Nephron (organoid): ENCODE measurements at regions not wholly inside any gene's neighbourhood (a gene's known extent, or its start where the extent isn't known, plus 50 kb on each side); places are given as distances from the start of the nearest gene placed in this dataset.
A peak's percentile ranks its signal among the peaks of the same experiment; 100 is the strongest.

Source experiments
- H3K27ac Mint-ChIP-seq, 3 experiments: 2 replicates each; pipeline ENCODE4 v1.8.0; 2020; ENCODE audit warnings: mixed read lengths in 3 of 3, mild to moderate bottlenecking in 2 of 3, moderate library complexity in 1 of 3
- H3K27me3 Mint-ChIP-seq: 2 replicates; pipeline ENCODE4 v1.8.0; 2021; ENCODE audit warnings: low read depth, mild to moderate bottlenecking, moderate library complexity, mixed read lengths
- H3K36me3 Mint-ChIP-seq: 2 replicates; pipeline ENCODE4 v1.8.0; 2020; ENCODE audit warnings: low read depth, mixed read lengths
- H3K4me1 Mint-ChIP-seq: 2 replicates; pipeline ENCODE4 v1.8.0; 2020; ENCODE audit warnings: mixed read lengths
- H3K4me3 Mint-ChIP-seq, 3 experiments: 2 replicates each; pipeline ENCODE4 v1.8.0; 2020; ENCODE audit warnings: mild to moderate bottlenecking in 3 of 3, mixed read lengths in 3 of 3, moderate library complexity in 2 of 3
- H3K9me3 Mint-ChIP-seq: 2 replicates; pipeline ENCODE4 v1.8.0; 2020; ENCODE audit warnings: mixed read lengths
- CTCF ChIP-seq, 3 experiments: fragments of 200-600 bp; sonication (generic); IDR thresholded peaks; one replicate each; pipeline ENCODE4 v1.5.0; 2021; ENCODE audit warnings: antibody characterized with exemption in 3 of 3; ENCODE audit not compliant: unreplicated experiment in 3 of 3

GRCh38 chr2:176542476-176542875 lies 273.2 kb downstream of the MTX2 start:
- H3K4me1 Mint-ChIP-seq, result peaks cover 51% of the 10 kb centered on the region
- H3K4me3 Mint-ChIP-seq, result no peak overlapping the region
- H3K9me3 Mint-ChIP-seq, result no peaks in the 10 kb centered on the region

GRCh38 chr2:176544557-176544956 lies 275.3 kb downstream of the MTX2 start:
- Mint-ChIP-seq H3K27me3 (no peaks in the 10 kb centered on the region), H3K36me3 (no peaks in the 10 kb centered on the region), H3K4me3 (no peak overlapping the region), H3K27ac (peak overlapping the region in 1 of 3 experiments; percentile 36), H3K4me1 (peaks cover 41% of the 10 kb centered on the region), H3K9me3 (no peaks in the 10 kb centered on the region)
- no peak for TF ChIP-seq CTCF (IDR thresholded peaks at IDR 0.05; ENCODE audit: unreplicated experiment in 3 of 3)

More at GRCh38 chr2:176542476-176542875, 273.2 kb downstream of the MTX2 start:
- TF ChIP-seq CTCF (IDR thresholded peaks at IDR 0.05; ENCODE audit: unreplicated experiment in 3 of 3), result no peak
- Mint-ChIP-seq H3K36me3 (no peaks in the 10 kb centered on the region), H3K27me3 (no peaks in the 10 kb centered on the region), H3K27ac (peak overlapping the region in 2 of 3 experiments; percentile 7 to 24)

GRCh38 chr2:176544991-176545956 lies 276.0 kb downstream of the MTX2 start:
- Mint-ChIP-seq H3K4me3 (no peak overlapping the region), H3K27me3 (no peaks in the 10 kb centered on the region), H3K27ac (peak overlapping the region in 2 of 3 experiments; percentile 9 to 36), H3K4me1 (peaks cover 40% of the 10 kb centered on the region), H3K9me3 (no peaks in the 10 kb centered on the region), H3K36me3 (no peaks in the 10 kb centered on the region)
- no peak for TF ChIP-seq CTCF (IDR thresholded peaks at IDR 0.05; ENCODE audit: unreplicated experiment in 3 of 3)

GRCh38 chr2:176546550-176546949 lies 277.3 kb downstream of the MTX2 start:
- Mint-ChIP-seq H3K27me3 (no peaks in the 10 kb centered on the region), H3K9me3 (no peaks in the 10 kb centered on the region), H3K4me3 (no peak overlapping the region), H3K4me1 (peaks cover 35% of the 10 kb centered on the region), H3K36me3 (no peaks in the 10 kb centered on the region), H3K27ac (peak overlapping the region in 1 of 3 experiments; percentile 11)
- no peak for TF ChIP-seq CTCF (IDR thresholded peaks at IDR 0.05; ENCODE audit: unreplicated experiment in 3 of 3)

GRCh38 chr2:176552501-176553135 lies 283.4 kb downstream of the MTX2 start:
- H3K4me1 Mint-ChIP-seq, result peaks cover 32% of the 10 kb centered on the region
- H3K4me3 Mint-ChIP-seq, result peak overlapping the region in 2 of 3 experiments; percentile 33 to 35
- peak overlapping the region; percentile 28 to 96 (median 79) for H3K27ac Mint-ChIP-seq
- H3K27me3 Mint-ChIP-seq, result no peaks in the 10 kb centered on the region
- no peaks in the 10 kb centered on the region for H3K36me3 Mint-ChIP-seq
- no peaks in the 10 kb centered on the region for H3K9me3 Mint-ChIP-seq
- TF ChIP-seq CTCF (IDR thresholded peaks at IDR 0.05; ENCODE audit: unreplicated experiment in 3 of 3), result no peak
